HEK293 (cell line): ENCODE measurements at regions not wholly inside any gene's neighbourhood (a gene's known extent, or its start where the extent isn't known, plus 50 kb on each side); places are given as distances from the start of the nearest gene placed in this dataset.

ENCODE experiments used
- HOXA7 ChIP-seq: sonication (generic); formaldehyde crosslinking; IDR thresholded peaks from 2 replicates; pipeline ENCODE4 v1.8.1; 2022; ENCODE audit warnings: missing genetic modification reagents, borderline replicate concordance
- PBX3 ChIP-seq: sonication (generic); formaldehyde crosslinking; IDR thresholded peaks from 2 replicates; pipeline ENCODE4 v1.8.1; 2022; ENCODE audit warnings: mild to moderate bottlenecking, moderate library complexity, missing genetic modification reagents
- YY1 ChIP-seq: fragments of 450-650 bp; formaldehyde crosslinking; IDR thresholded peaks from 2 replicates; pipeline ENCODE4 v1.5.1; 2018; ENCODE audit warnings: missing biosample characterization, missing genetic modification characterization
- ZBTB17 ChIP-seq: fragments of 450-650 bp; formaldehyde crosslinking; IDR thresholded peaks from 2 replicates; pipeline ENCODE4 v1.5.1; 2016; ENCODE audit warnings: missing biosample characterization, missing genetic modification characterization
- ZNF10 ChIP-seq: fragments of 450-650 bp; formaldehyde crosslinking; IDR thresholded peaks from 2 replicates; pipeline ENCODE4 v1.5.1; 2017; ENCODE audit warnings: missing biosample characterization, missing genetic modification characterization
- ZNF214 ChIP-seq: fragments of 450-650 bp; formaldehyde crosslinking; IDR thresholded peaks from 2 replicates; pipeline ENCODE4 v1.5.1; 2017; ENCODE audit warnings: missing biosample characterization, mild to moderate bottlenecking, missing genetic modification characterization, borderline replicate concordance
- ZNF266 ChIP-seq: fragments of 450-650 bp; formaldehyde crosslinking; IDR thresholded peaks from 2 replicates; pipeline ENCODE4 v1.5.1; 2016; ENCODE audit warnings: missing biosample characterization, missing genetic modification characterization, low read depth
- ZNF521 ChIP-seq: fragments of 450-650 bp; formaldehyde crosslinking; IDR thresholded peaks from 2 replicates; pipeline ENCODE4 v1.5.1; 2017; ENCODE audit warnings: missing biosample characterization, mild to moderate bottlenecking, missing genetic modification characterization
- ZNF76 ChIP-seq: fragments of 450-650 bp; formaldehyde crosslinking; IDR thresholded peaks from 2 replicates; pipeline ENCODE4; 2016; ENCODE audit warnings: low read depth, missing biosample characterization, missing genetic modification characterization, borderline replicate concordance
- TF ChIP-seq, protein P1 (sequence below): fragments of 450-650 bp; formaldehyde crosslinking; IDR thresholded peaks from 2 replicates; pipeline ENCODE4 v1.5.1; 2016; ENCODE audit warnings: missing biosample characterization, missing genetic modification characterization
- TF ChIP-seq, protein P2 (sequence below): fragments of 450-650 bp; formaldehyde crosslinking; IDR thresholded peaks from 2 replicates; pipeline ENCODE4 v1.5.1; 2016; ENCODE audit warnings: missing biosample characterization, missing genetic modification characterization, low read depth

GRCh38 chr7:121558288-121558687, 162.2 kb upstream of the FAM3C start:
- TF ChIP-seq, protein P1, sequence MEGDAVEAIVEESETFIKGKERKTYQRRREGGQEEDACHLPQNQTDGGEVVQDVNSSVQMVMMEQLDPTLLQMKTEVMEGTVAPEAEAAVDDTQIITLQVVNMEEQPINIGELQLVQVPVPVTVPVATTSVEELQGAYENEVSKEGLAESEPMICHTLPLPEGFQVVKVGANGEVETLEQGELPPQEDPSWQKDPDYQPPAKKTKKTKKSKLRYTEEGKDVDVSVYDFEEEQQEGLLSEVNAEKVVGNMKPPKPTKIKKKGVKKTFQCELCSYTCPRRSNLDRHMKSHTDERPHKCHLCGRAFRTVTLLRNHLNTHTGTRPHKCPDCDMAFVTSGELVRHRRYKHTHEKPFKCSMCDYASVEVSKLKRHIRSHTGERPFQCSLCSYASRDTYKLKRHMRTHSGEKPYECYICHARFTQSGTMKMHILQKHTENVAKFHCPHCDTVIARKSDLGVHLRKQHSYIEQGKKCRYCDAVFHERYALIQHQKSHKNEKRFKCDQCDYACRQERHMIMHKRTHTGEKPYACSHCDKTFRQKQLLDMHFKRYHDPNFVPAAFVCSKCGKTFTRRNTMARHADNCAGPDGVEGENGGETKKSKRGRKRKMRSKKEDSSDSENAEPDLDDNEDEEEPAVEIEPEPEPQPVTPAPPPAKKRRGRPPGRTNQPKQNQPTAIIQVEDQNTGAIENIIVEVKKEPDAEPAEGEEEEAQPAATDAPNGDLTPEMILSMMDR (tag by site-specific recombination) = no peak
- TF ChIP-seq ZBTB17 (tag by site-specific recombination) (no peak), ZNF266 (tag by site-specific recombination) (no peak), ZNF521 (tag by site-specific recombination) (no peak), HOXA7 (CRISPR knock-in tag) (no peak), PBX3 (CRISPR knock-in tag) (no peak), ZNF76 (tag by site-specific recombination) (no peak), ZNF214 (tag by site-specific recombination) (no peak), ZNF10 (tag by site-specific recombination) (no peak), YY1 (no peak)
- TF ChIP-seq, protein P2, sequence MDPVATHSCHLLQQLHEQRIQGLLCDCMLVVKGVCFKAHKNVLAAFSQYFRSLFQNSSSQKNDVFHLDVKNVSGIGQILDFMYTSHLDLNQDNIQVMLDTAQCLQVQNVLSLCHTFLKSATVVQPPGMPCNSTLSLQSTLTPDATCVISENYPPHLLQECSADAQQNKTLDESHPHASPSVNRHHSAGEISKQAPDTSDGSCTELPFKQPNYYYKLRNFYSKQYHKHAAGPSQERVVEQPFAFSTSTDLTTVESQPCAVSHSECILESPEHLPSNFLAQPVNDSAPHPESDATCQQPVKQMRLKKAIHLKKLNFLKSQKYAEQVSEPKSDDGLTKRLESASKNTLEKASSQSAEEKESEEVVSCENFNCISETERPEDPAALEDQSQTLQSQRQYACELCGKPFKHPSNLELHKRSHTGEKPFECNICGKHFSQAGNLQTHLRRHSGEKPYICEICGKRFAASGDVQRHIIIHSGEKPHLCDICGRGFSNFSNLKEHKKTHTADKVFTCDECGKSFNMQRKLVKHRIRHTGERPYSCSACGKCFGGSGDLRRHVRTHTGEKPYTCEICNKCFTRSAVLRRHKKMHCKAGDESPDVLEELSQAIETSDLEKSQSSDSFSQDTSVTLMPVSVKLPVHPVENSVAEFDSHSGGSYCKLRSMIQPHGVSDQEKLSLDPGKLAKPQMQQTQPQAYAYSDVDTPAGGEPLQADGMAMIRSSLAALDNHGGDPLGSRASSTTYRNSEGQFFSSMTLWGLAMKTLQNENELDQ = no peak
